Astrocyte (in vitro differentiated cells and primary cell): ENCODE measurements at regions not wholly inside any gene's neighbourhood (a gene's known extent, or its start where the extent isn't known, plus 50 kb on each side); places are given as distances from the start of the nearest gene placed in this dataset.

Source experiments
- DNase-seq: peaks from one replicate; pipeline ENCODE4 v3.0.0-alpha.2; 2010; ENCODE audit warnings: low read depth
- FAIRE-seq: peaks from 2 replicates; lab custom pipeline; 2011; peaks lifted over from hg19 to GRCh38; lab: Jason Lieb, UNC
- H2AFZ ChIP-seq: 2 replicates; pipeline ENCODE4 v1.6.0; 2012; ENCODE audit warnings: low read depth, low read length, inconsistent platforms
- H3K27ac ChIP-seq: 2 replicates; pipeline ENCODE4 v1.5.1; 2011; ENCODE audit warnings: low read depth, low read length, inconsistent platforms
- H3K27me3 ChIP-seq: 2 replicates; pipeline ENCODE4 v1.6.0; 2011; ENCODE audit warnings: low read length, inconsistent platforms; ENCODE audit not compliant: insufficient read depth
- H3K36me3 ChIP-seq: 2 replicates; pipeline ENCODE4 v1.5.1; 2011; ENCODE audit warnings: low read length, inconsistent platforms; ENCODE audit not compliant: insufficient read depth
- H3K4me1 ChIP-seq: 2 replicates; pipeline ENCODE4 v1.5.1; 2011; ENCODE audit warnings: low read length, inconsistent platforms; ENCODE audit not compliant: insufficient read depth
- H3K4me2 ChIP-seq: 2 replicates; pipeline ENCODE4 v1.6.0; 2012; ENCODE audit warnings: low read length, inconsistent platforms
- H3K4me3 ChIP-seq: 2 replicates; pipeline ENCODE4 v1.5.1; 2011; ENCODE audit warnings: low read depth, mild to moderate bottlenecking, low read length, inconsistent platforms; ENCODE audit not compliant: insufficient read depth
- H3K79me2 ChIP-seq: 2 replicates; pipeline ENCODE4 v1.6.0; 2012; ENCODE audit warnings: mild to moderate bottlenecking, low read length, inconsistent platforms; ENCODE audit not compliant: insufficient read depth
- H3K9ac ChIP-seq: 2 replicates; pipeline ENCODE4 v1.6.0; 2012; ENCODE audit warnings: mild to moderate bottlenecking, low read length, inconsistent platforms
- H3K9me3 ChIP-seq: 2 replicates; pipeline ENCODE4 v1.5.1; 2012; ENCODE audit warnings: low read depth, mild to moderate bottlenecking, low read length, inconsistent platforms; ENCODE audit not compliant: insufficient read depth
- H4K20me1 ChIP-seq: 2 replicates; pipeline ENCODE4 v1.6.0; 2012; ENCODE audit warnings: low read length, inconsistent platforms; ENCODE audit not compliant: insufficient read depth
- H3K27ac Mint-ChIP-seq: one replicate; pipeline ENCODE4 v1.8.0; 2021; ENCODE audit warnings: mild to moderate bottlenecking, mixed read lengths; ENCODE audit not compliant: unreplicated experiment
- H3K27me3 Mint-ChIP-seq: one replicate; pipeline ENCODE4 v1.8.0; 2021; ENCODE audit warnings: low read depth, mixed read lengths; ENCODE audit not compliant: unreplicated experiment
- H3K36me3 Mint-ChIP-seq: one replicate; pipeline ENCODE4 v1.8.0; 2021; ENCODE audit warnings: low read depth, mixed read lengths; ENCODE audit not compliant: unreplicated experiment
- H3K4me1 Mint-ChIP-seq: one replicate; pipeline ENCODE4 v1.8.0; 2021; ENCODE audit warnings: low read depth, mixed read lengths; ENCODE audit not compliant: unreplicated experiment
- H3K4me3 Mint-ChIP-seq: one replicate; pipeline ENCODE4 v1.8.0; 2021; ENCODE audit warnings: mild to moderate bottlenecking, moderate library complexity, mixed read lengths; ENCODE audit not compliant: unreplicated experiment
- H3K9me3 Mint-ChIP-seq: one replicate; pipeline ENCODE4 v1.8.0; 2021; ENCODE audit warnings: mild to moderate bottlenecking, mixed read lengths; ENCODE audit not compliant: unreplicated experiment
- CTCF ChIP-seq: IDR thresholded peaks from 2 replicates; pipeline ENCODE4 v1.5.1; 2011; ENCODE audit warnings: low read depth, mild to moderate bottlenecking, inconsistent platforms, low read length, moderate library complexity; ENCODE audit not compliant: insufficient read depth
- EZH2 ChIP-seq: IDR thresholded peaks from 2 replicates; pipeline ENCODE4 v1.6.1; 2012; ENCODE audit warnings: mild to moderate bottlenecking, low read length, inconsistent platforms; ENCODE audit not compliant: insufficient read depth

- Histone ChIP-seq H2AFZ (no peak overlapping the region), H3K9ac (no peak overlapping the region), H3K27ac (no peak overlapping the region), H4K20me1 (no peaks in the 10 kb centered on the region), H3K4me2 (no peak overlapping the region), H3K27me3 (no peaks in the 10 kb centered on the region), H3K79me2 (no peaks in the 10 kb centered on the region), H3K4me3 (no peak overlapping the region), H3K36me3 (no peaks in the 10 kb centered on the region), H3K4me1 (no peaks in the 10 kb centered on the region), H3K9me3 (no peaks in the 10 kb centered on the region)
- DNase-seq (no peak), FAIRE-seq (no peak)
- TF ChIP-seq CTCF (no peak), EZH2 (no peak)
- Mint-ChIP-seq H3K9me3 (peaks cover 6% of the 10 kb centered on the region), H3K27me3 (no peaks in the 10 kb centered on the region), H3K4me1 (peaks cover 12% of the 10 kb centered on the region), H3K27ac (no peak overlapping the region), H3K4me3 (no peak overlapping the region), H3K36me3 (no peaks in the 10 kb centered on the region)
Measured at GRCh38 chr4:151885123-151885522, 124.3 kb upstream of the GATB start.

GRCh38 chr4:151883747-151884146 lies 122.9 kb upstream of the GATB start:
- no peak overlapping the region for H3K4me2 ChIP-seq
- H3K4me1 ChIP-seq: no peaks in the 10 kb centered on the region
- FAIRE-seq (no peak), DNase-seq (no peak)
- Mint-ChIP-seq H3K36me3 (no peaks in the 10 kb centered on the region), H3K27ac (no peak overlapping the region), H3K9me3 (peaks cover 6% of the 10 kb centered on the region), H3K4me3 (no peak overlapping the region), H3K4me1 (peaks cover 12% of the 10 kb centered on the region), H3K27me3 (peaks cover 8% of the 10 kb centered on the region)
- H3K27ac ChIP-seq: no peak overlapping the region
- H4K20me1 ChIP-seq: no peaks in the 10 kb centered on the region
- H3K9me3 ChIP-seq: no peaks in the 10 kb centered on the region
- H3K4me3 ChIP-seq: no peak overlapping the region
- TF ChIP-seq CTCF (no peak), EZH2 (no peak)
- H3K27me3 ChIP-seq: no peaks in the 10 kb centered on the region
- no peaks in the 10 kb centered on the region for H3K79me2 ChIP-seq
- H3K9ac ChIP-seq: no peak overlapping the region
- H3K36me3 ChIP-seq: no peaks in the 10 kb centered on the region
- no peak overlapping the region for H2AFZ ChIP-seq

DNA sequence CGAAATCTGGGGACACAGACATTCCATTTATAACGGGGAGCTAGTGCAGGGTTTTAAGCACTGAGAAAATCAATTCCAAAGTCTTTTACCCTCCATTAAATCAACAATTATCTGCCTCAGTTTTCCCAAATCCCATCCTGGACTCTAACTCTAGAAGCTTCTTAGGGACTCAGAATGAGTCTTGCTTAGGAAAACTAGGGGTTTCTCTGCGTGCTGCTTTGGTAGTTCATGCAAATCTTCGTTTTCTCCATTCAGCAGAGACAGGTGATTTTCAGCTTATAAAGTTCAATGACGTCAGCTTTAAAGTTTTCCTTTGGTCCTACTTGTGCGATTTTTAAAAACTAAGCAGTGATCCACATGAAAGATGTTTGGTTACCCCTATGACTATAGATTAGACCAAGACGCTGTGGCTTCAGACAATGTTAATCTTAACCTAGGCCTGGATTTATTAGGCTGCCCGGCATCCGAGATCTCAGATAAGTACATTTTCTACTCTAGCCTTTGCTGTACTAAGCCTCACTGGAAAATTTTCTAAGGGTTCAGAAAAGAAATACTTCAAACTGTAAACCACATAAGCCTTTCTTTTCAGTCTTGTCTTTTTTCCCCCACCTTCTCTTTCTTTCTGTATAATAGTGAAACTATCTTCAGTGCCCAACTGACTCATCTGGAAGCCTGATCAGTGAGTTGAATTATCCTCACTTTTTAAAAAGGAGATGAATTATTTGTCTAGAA lies 121.4 kb upstream of the GATB start:
- Histone ChIP-seq H3K79me2 (no peaks in the 10 kb centered on the region), H3K4me2 (no peak overlapping the region), H4K20me1 (no peaks in the 10 kb centered on the region), H3K4me1 (no peaks in the 10 kb centered on the region), H2AFZ (no peak overlapping the region), H3K9ac (no peak overlapping the region), H3K27ac (no peak overlapping the region), H3K9me3 (no peaks in the 10 kb centered on the region), H3K27me3 (no peaks in the 10 kb centered on the region), H3K36me3 (no peaks in the 10 kb centered on the region), H3K4me3 (no peak overlapping the region)
- Mint-ChIP-seq H3K4me1 (peaks cover 4% of the 10 kb centered on the region), H3K36me3 (no peaks in the 10 kb centered on the region), H3K4me3 (no peak overlapping the region), H3K9me3 (peaks cover 6% of the 10 kb centered on the region), H3K27me3 (peaks cover 15% of the 10 kb centered on the region), H3K27ac (no peak overlapping the region)
- no peak for DNase-seq
- TF ChIP-seq EZH2 (no peak), CTCF (no peak)
- no peak for FAIRE-seq
